ENCODE measurements at regions not wholly inside any gene's neighbourhood (a gene's known extent, or its start where the extent isn't known, plus 50 kb on each side); places are given as distances from the start of the nearest gene placed in this dataset.

DNA sequence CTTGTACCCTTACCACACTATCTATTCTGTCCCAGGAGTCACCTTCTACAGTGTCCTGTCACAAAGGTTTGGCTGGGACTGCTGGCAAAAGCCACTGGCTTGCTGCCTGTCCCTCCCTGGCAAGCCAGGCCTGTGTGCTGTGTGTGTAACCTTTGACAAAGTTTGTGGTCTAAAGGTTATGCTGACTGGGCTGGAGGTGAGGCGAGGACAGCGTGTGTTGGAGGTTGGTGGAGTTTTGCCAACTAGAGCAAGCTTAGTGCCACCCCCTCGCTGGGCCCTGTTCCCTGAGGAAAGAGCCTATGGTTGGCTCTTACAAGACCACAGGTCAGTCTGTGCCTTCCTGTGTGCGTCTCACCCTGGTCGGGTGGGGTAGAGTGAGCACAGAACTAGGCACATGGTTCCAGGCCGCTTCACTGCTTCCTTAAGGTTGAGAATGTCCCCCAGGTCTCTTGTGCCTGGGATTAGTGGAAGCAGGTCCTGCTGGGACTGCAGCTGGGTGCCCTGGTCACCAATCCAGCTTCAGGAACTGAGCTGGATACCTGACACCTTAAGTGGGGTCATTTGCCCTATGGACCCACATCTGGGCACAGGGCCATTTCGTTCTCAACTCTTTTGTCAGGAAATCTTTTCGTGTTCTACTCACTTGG, 152.2 kb downstream of the GADD45G start:
- intact Hi-C loops (cut with micrococcal nuclease) = no loop called here
- no peaks in the 10 kb centered on the region for H3K27me3 Mint-ChIP-seq
- CTCF ChIA-PET = no interaction called here
- ATAC-seq (ENCODE audit: low read depth) (no peak), DNase-seq (no peak)
- no peaks in the 10 kb centered on the region for H3K9me3 Mint-ChIP-seq
- no peak overlapping the region for H3K27ac Mint-ChIP-seq
- H3K4me3 Mint-ChIP-seq = no peak overlapping the region
- peaks cover 8% of the 10 kb centered on the region for H3K4me1 Mint-ChIP-seq
- POLR2A ChIA-PET = no interaction called here
- H3K36me3 Mint-ChIP-seq (ENCODE audit: low read depth) = no peaks in the 10 kb centered on the region
- TF ChIP-seq, protein P1, sequence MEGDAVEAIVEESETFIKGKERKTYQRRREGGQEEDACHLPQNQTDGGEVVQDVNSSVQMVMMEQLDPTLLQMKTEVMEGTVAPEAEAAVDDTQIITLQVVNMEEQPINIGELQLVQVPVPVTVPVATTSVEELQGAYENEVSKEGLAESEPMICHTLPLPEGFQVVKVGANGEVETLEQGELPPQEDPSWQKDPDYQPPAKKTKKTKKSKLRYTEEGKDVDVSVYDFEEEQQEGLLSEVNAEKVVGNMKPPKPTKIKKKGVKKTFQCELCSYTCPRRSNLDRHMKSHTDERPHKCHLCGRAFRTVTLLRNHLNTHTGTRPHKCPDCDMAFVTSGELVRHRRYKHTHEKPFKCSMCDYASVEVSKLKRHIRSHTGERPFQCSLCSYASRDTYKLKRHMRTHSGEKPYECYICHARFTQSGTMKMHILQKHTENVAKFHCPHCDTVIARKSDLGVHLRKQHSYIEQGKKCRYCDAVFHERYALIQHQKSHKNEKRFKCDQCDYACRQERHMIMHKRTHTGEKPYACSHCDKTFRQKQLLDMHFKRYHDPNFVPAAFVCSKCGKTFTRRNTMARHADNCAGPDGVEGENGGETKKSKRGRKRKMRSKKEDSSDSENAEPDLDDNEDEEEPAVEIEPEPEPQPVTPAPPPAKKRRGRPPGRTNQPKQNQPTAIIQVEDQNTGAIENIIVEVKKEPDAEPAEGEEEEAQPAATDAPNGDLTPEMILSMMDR (IDR thresholded peaks at IDR 0.05) = no peak

DNA sequence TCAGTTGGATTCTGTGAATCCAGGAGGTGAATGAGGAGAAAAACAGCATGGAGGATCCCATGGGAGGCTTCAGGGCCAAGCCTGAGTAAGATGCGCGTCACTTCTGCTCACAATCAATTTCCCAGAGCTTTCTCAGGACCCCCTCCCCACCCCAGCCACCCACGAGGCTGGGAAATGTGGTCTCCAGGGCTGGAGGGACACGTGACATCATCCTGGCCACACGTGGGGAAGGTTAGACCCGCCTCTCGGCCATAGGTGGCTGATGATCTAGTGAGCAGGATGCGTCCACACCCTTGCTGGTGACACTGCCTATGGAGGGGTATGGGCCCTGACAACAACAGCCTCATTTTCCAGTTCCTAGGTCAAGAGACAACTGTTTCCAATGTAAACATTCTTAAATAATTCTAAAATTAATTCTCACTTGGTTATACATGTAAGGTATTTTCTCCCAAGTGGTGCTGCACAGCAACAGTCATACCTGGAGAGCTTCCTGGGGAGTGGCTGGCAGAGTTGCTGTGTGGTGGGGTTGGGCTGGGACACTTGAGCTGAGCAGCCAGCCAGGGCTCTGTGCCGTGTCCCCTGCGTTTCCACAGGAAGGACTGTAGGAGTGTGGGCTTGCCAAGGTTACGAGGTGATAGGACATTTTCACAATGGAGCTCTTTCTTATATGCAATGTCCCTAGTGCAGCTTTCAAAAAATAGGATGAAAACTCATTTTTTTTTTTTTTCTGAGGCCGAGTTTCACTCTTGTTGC, 153.1 kb downstream of the GADD45G start:
- Mint-ChIP-seq H3K36me3 (ENCODE audit: low read depth) (no peaks in the 10 kb centered on the region), H3K4me3 (no peak overlapping the region), H3K4me1 (peaks cover 8% of the 10 kb centered on the region), H3K27me3 (no peaks in the 10 kb centered on the region), H3K27ac (no peak overlapping the region), H3K9me3 (no peaks in the 10 kb centered on the region)
- ATAC-seq (ENCODE audit: low read depth) = no peak
- CTCF ChIA-PET = no interaction called here
- no peak for DNase-seq
- intact Hi-C loops (cut with micrococcal nuclease) = no loop called here
- TF ChIP-seq, protein P1 (IDR thresholded peaks at IDR 0.05) = no peak
- POLR2A ChIA-PET = interaction anchor here (0.5 kb wide), 1 partner anchor 156 kb away, joined by 3 read pairs; no protein-coding TSS in a partner anchor

DNA sequence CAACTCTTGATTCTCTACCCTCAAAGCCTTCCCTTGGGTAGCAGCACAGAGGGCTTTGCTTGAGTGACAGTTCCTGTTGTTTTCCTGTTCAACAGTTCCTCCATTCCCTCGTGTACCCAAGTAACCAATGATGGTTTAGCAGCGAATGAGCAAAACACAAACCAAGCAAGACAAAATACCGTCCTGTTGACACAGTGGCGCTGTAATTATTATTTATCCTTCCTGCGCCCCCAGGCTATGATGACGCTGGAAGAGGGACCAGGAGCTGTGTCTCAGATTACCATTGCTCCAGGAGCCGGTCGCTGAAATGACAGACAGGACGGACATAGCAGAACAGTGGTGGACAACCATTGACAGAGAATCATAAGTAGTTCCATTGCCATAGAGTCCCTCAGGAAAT, 154.8 kb downstream of the GADD45G start:
- intact Hi-C loops (cut with micrococcal nuclease) = no loop called here
- Mint-ChIP-seq H3K4me1 (peaks cover 6% of the 10 kb centered on the region), H3K27ac (no peak overlapping the region), H3K27me3 (no peaks in the 10 kb centered on the region), H3K4me3 (no peak overlapping the region), H3K36me3 (ENCODE audit: low read depth) (no peaks in the 10 kb centered on the region), H3K9me3 (no peaks in the 10 kb centered on the region)
- CTCF ChIA-PET = no interaction called here
- ATAC-seq (ENCODE audit: low read depth) = no peak
- POLR2A ChIA-PET = interaction anchor here (0.9 kb wide), 1 partner anchor 9 kb away, joined by 4 read pairs; no protein-coding TSS in a partner anchor
- DNase-seq = no peak
- TF ChIP-seq, protein P1 (IDR thresholded peaks at IDR 0.05) = no peak

DNA sequence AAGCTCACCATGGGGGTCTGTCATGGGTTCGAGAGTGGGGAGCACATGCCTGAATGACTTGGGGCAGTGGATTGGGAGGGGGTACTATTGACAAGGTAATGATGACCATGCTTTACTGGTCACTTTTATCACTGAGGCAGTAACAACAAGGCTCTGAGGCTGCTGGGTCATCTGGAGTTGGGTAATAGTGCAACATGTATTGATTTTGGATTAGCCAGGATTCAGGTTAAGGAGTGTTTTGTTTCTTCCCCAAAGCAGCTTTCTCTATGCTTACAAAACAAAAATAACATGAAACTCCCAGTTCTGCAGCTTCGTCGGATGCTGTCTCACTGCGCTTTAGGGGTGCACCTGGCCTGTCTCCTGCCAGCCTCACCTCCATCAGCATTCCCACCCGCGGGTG, 155.3 kb downstream of the GADD45G start:
- TF ChIP-seq, protein P1 (IDR thresholded peaks at IDR 0.05) = no peak
- Mint-ChIP-seq H3K36me3 (ENCODE audit: low read depth) (no peaks in the 10 kb centered on the region), H3K27me3 (no peaks in the 10 kb centered on the region), H3K4me3 (no peak overlapping the region), H3K9me3 (no peaks in the 10 kb centered on the region), H3K4me1 (peaks cover 6% of the 10 kb centered on the region), H3K27ac (no peak overlapping the region)
- ATAC-seq (ENCODE audit: low read depth) = no peak
- POLR2A ChIA-PET = interaction anchor here (0.9 kb wide), 1 partner anchor 9 kb away, joined by 4 read pairs; no protein-coding TSS in a partner anchor
- CTCF ChIA-PET = no interaction called here
- intact Hi-C loops (cut with micrococcal nuclease) = no loop called here
- no peak for DNase-seq

DNA sequence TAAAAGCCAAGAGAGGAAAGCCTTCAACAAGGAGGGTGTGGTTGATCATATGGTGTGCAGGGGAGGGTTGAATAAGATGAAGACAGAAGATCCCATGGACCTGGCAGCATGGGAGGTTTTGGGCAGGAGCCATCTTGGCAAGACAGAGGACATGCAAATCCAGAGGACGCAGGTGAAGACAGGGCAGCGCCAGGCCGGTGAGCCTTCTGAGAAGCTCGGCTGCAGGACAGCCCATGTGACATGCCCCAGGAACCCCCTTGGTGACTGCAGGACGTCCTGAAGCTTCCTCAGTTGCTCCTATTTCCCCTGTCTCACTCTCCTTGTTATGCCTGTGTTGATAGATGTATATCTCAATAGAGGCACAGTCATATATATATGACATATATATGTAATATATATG, 159.4 kb downstream of the GADD45G start:
- DNase-seq (no peak), ATAC-seq (ENCODE audit: low read depth) (no peak)
- ChIA-PET POLR2A (no interaction called here), CTCF (no interaction called here)
- H3K4me1 Mint-ChIP-seq = peaks cover 24% of the 10 kb centered on the region
- H3K4me3 Mint-ChIP-seq = no peak overlapping the region
- no peaks in the 10 kb centered on the region for H3K27me3 Mint-ChIP-seq
- intact Hi-C loops (cut with micrococcal nuclease) = no loop called here
- no peak overlapping the region for H3K27ac Mint-ChIP-seq
- H3K36me3 Mint-ChIP-seq (ENCODE audit: low read depth) = no peaks in the 10 kb centered on the region
- H3K9me3 Mint-ChIP-seq = no peaks in the 10 kb centered on the region
- TF ChIP-seq, protein P1 (IDR thresholded peaks at IDR 0.05) = no peak

All from activated B cell treated with CpG ODN at 0.5 μM for 24 hours (primary cell).